Cardiac fibroblast (primary cell): ENCODE measurements at regions not wholly inside any gene's neighbourhood (a gene's known extent, or its start where the extent isn't known, plus 50 kb on each side); places are given as distances from the start of the nearest gene placed in this dataset.

Experiments used
- DNase-seq, 2 donors: peaks; one replicate each; pipeline versions ENCODE4 v3.0.0 to v3.0.0-alpha.2; 2010; ENCODE audit warnings: low read depth in 2 of 2
- H3K4me3 ChIP-seq, 2 donors: replicated peaks in 1 of 2; 1 replicate in 1 of 2; 2 replicates in 1 of 2; pipeline ENCODE4 v1.5.1; 2011; ENCODE audit warnings: low read depth in 2 of 2, low read length in 2 of 2, mild to moderate bottlenecking in 2 of 2, moderate library complexity in 1 of 2
- TF ChIP-seq, protein P1 (sequence below): IDR thresholded peaks from one replicate; pipeline ENCODE4 v1.5.1; 2011; ENCODE audit warnings: low read depth, mild to moderate bottlenecking, low read length, inconsistent platforms

DNA sequence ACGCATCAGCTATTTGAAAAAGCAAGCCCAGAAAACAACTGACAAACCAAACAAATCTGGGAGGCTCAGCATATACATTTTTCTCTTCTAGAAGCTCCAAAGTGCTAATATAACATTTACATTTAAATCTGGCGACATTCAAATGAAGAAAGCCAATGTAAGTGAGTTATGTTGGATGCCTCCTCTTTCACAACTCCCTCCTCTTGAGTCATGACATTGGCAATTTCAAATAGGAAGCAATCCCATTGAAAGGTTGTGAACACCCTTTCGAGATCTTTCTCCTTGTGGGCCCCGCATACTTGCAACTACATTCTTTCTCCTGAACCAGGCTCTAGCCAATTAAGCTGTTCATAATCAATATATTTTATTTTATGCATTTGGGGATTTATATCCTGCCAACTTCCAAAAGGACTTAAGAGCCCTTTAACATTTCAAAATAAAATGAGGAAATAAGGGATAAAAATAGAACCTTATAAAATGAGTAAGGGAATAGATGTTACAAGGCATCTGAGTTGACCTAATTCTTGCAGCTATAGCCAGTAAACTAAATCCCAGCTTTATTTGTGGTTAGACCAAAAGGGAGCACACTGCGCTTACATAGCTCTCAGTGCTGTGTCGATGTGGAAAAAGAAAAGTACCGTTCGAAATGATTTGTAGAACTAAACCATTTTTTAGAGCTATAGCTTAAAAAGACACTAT is 129.5 kb upstream of the SESN3 start:
- TF ChIP-seq, protein P1, sequence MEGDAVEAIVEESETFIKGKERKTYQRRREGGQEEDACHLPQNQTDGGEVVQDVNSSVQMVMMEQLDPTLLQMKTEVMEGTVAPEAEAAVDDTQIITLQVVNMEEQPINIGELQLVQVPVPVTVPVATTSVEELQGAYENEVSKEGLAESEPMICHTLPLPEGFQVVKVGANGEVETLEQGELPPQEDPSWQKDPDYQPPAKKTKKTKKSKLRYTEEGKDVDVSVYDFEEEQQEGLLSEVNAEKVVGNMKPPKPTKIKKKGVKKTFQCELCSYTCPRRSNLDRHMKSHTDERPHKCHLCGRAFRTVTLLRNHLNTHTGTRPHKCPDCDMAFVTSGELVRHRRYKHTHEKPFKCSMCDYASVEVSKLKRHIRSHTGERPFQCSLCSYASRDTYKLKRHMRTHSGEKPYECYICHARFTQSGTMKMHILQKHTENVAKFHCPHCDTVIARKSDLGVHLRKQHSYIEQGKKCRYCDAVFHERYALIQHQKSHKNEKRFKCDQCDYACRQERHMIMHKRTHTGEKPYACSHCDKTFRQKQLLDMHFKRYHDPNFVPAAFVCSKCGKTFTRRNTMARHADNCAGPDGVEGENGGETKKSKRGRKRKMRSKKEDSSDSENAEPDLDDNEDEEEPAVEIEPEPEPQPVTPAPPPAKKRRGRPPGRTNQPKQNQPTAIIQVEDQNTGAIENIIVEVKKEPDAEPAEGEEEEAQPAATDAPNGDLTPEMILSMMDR = no peak
- H3K4me3 ChIP-seq = no peak overlapping the region
- DNase-seq = peak in 1 of 2 donors; percentile 15

GRCh38 chr11:95359756-95360155 is 128.8 kb upstream of the SESN3 start:
- TF ChIP-seq, protein P1 = no peak
- H3K4me3 ChIP-seq = no peak overlapping the region
- DNase-seq = no peak

- H3K4me3 ChIP-seq = no peak overlapping the region
- TF ChIP-seq, protein P1 = no peak
- no peak for DNase-seq
Observed at GRCh38 chr11:95359341-95359663, 128.3 kb upstream of the SESN3 start.

GRCh38 chr11:95358511-95359340 is 127.7 kb upstream of the SESN3 start:
- DNase-seq = peak in 1 of 2 donors; percentile 27
- TF ChIP-seq, protein P1 = no peak
- H3K4me3 ChIP-seq = no peak overlapping the region

DNA sequence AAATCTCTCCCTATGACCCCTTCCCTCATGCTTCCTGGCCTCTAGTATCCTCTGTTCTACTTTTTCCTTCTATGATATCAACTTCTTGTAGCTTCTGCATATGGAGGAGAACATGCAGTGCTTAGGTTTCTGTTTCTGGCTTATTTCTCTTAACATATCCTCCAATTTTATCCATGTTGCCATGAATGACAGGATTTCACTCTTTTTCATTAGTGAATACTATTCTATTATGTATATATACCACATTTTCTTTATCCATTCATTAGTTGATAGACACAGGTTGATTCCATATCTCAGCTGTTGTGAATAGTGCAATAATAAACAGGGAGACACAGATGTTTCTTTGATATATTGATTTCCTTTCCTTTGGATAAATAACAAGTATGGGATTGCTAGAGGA is 123.3 kb upstream of the SESN3 start:
- H3K4me3 ChIP-seq = no peak overlapping the region
- TF ChIP-seq, protein P1 = no peak
- no peak for DNase-seq

DNA sequence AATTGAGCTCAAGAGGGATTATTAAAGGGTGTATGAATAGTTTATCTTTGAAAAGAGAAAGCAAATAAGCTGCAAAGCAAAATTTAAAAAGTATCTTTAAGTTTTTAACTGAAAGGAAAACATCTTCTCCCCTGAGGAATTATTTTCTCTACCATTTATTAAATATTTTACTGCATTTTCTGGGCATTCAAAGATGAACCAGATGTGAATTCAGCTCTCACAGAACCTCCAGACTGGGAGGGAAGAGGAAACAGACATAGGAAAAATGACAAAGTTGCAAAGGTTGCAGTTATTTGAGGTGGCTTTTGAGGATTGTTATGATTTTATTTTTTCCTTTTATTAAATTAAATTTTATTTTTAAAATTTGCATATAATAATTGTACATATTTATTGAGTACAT is 122.7 kb upstream of the SESN3 start:
- H3K4me3 ChIP-seq = no peak overlapping the region
- TF ChIP-seq, protein P1 = no peak
- DNase-seq = no peak
